Endothelial cell of umbilical vein (primary cell): ENCODE measurements at regions not wholly inside any gene's neighbourhood (a gene's known extent, or its start where the extent isn't known, plus 50 kb on each side); places are given as distances from the start of the nearest gene placed in this dataset.

Experiments used
- CTCF ChIP-seq, 2 donors: IDR thresholded peaks; 1 replicate in 1 of 2; 2 replicates in 1 of 2; pipeline ENCODE4 v1.5.1; 2011; ENCODE audit warnings: low read length in 2 of 2, mild to moderate bottlenecking in 2 of 2, moderate library complexity in 2 of 2, control low read depth in 1 of 2, inconsistent platforms in 1 of 2, low read depth in 1 of 2; ENCODE audit not compliant: insufficient read depth in 1 of 2; ENCODE audit errors: extremely low read depth in 1 of 2
- MAX ChIP-seq: IDR thresholded peaks from 2 replicates; pipeline ENCODE4 v1.6.1; 2011; ENCODE audit not compliant: insufficient read depth, insufficient read length
- MYC ChIP-seq: IDR thresholded peaks from one replicate; pipeline ENCODE4 v1.6.1; 2011; ENCODE audit warnings: mild to moderate bottlenecking, low read depth, low read length
- POLR2A ChIP-seq: IDR thresholded peaks from 2 replicates; pipeline ENCODE4 v1.6.1; 2012; ENCODE audit warnings: low read depth, mild to moderate bottlenecking, control low read depth, low read length
- POLR2AphosphoS5 ChIP-seq: IDR thresholded peaks from 2 replicates; pipeline ENCODE4 v1.6.1; 2012; ENCODE audit warnings: low read depth, mild to moderate bottlenecking, control low read depth, low read length, moderate library complexity; ENCODE audit not compliant: insufficient read depth

GRCh38 chr3:166123088-166123487 lies 285.9 kb upstream of the BCHE start:
- TF ChIP-seq POLR2A (no peak), CTCF (IDR thresholded peaks at IDR 0.05; ENCODE audit: extremely low read depth in 1 of 2, insufficient read depth in 1 of 2, low read depth in 1 of 2, low read length in 2 of 2) (no peak), MYC (no peak), POLR2AphosphoS5 (no peak), MAX (no peak)
